HL-60 (cell line): ENCODE measurements at regions not wholly inside any gene's neighbourhood (a gene's known extent, or its start where the extent isn't known, plus 50 kb on each side); places are given as distances from the start of the nearest gene placed in this dataset.

Experiments
- DNase-seq, 2 experiments: peaks; one replicate each; pipeline ENCODE4 v3.0.0-alpha.2; 2010 to 2020; ENCODE audit warnings: low read depth in 1 of 2, low spot score in 1 of 2
- H3K27ac ChIP-seq: fragments of 250-450 bp; sonication (Bioruptor Pico); replicated peaks from 2 replicates; pipeline ENCODE4 v1.5.1; 2020; ENCODE audit warnings: mild to moderate bottlenecking, moderate library complexity
- H3K27me3 ChIP-seq: fragments of 250-450 bp; sonication (Bioruptor Pico); 2 replicates; pipeline ENCODE4 v1.5.1; 2021; ENCODE audit warnings: mild to moderate bottlenecking, moderate library complexity; ENCODE audit not compliant: insufficient read depth, poor library complexity, severe bottlenecking
- H3K4me3 ChIP-seq: replicated peaks from 2 replicates; pipeline ENCODE4 v1.5.1; 2011; ENCODE audit warnings: mild to moderate bottlenecking, control low read depth, low read length; ENCODE audit not compliant: insufficient read depth
- CTCF ChIP-seq: IDR thresholded peaks from one replicate; pipeline ENCODE4 v1.5.1; 2011; ENCODE audit warnings: low read length, control low read depth, inconsistent platforms; ENCODE audit not compliant: insufficient read depth
- GABPA ChIP-seq: IDR thresholded peaks from 2 replicates; pipeline ENCODE4 v1.6.1; 2012; ENCODE audit warnings: low read depth
- POLR2AphosphoS5 ChIP-seq: IDR thresholded peaks from 2 replicates; pipeline ENCODE4 v1.6.1; 2012; ENCODE audit warnings: low read depth
- REST ChIP-seq: IDR thresholded peaks from 2 replicates; pipeline ENCODE4 v1.6.1; 2012; ENCODE audit warnings: low read depth; ENCODE audit not compliant: insufficient replicate concordance
- SPI1 ChIP-seq: IDR thresholded peaks from 2 replicates; pipeline ENCODE4 v1.6.1; 2012; ENCODE audit warnings: low read depth, mild to moderate bottlenecking, borderline replicate concordance

- TF ChIP-seq POLR2AphosphoS5, result no peak
- no peak for TF ChIP-seq REST
- no peak for TF ChIP-seq SPI1
- no peak for TF ChIP-seq CTCF
- TF ChIP-seq GABPA, result no peak
- Histone ChIP-seq H3K27ac (no peak overlapping the region), H3K4me3 (no peak overlapping the region), H3K27me3 (no peaks in the 10 kb centered on the region)
- no peak for DNase-seq
Observed at GRCh38 chr4:111210595-111210994, 587.7 kb upstream of the PITX2 start.

- Histone ChIP-seq H3K4me3 (no peak overlapping the region), H3K27me3 (no peaks in the 10 kb centered on the region), H3K27ac (no peak overlapping the region)
- no peak for DNase-seq
- TF ChIP-seq POLR2AphosphoS5, result no peak
- no peak for TF ChIP-seq SPI1
- TF ChIP-seq CTCF, result no peak
- TF ChIP-seq REST, result no peak
- TF ChIP-seq GABPA, result no peak
Observed at GRCh38 chr4:111213531-111213930, 590.7 kb upstream of the PITX2 start.

- H3K27me3 ChIP-seq, result no peaks in the 10 kb centered on the region
- H3K27ac ChIP-seq, result no peak overlapping the region
- no peak for DNase-seq
- no peak overlapping the region for H3K4me3 ChIP-seq
- TF ChIP-seq POLR2AphosphoS5 (no peak), CTCF (no peak), GABPA (no peak), REST (no peak), SPI1 (no peak)
Observed at GRCh38 chr4:111214371-111214770, 591.5 kb upstream of the PITX2 start.
